IMR-90 (cell line): ENCODE measurements at regions not wholly inside any gene's neighbourhood (a gene's known extent, or its start where the extent isn't known, plus 50 kb on each side); places are given as distances from the start of the nearest gene placed in this dataset.

Source experiments
- ATAC-seq: fragments of 200-7000 bp; cut with Tn5 transposase; 2 replicates; pipeline ENCODE4 v1.9.1; 2020; ENCODE audit warnings: low read depth, mild to moderate bottlenecking, moderate library complexity
- BruUV-seq: library from RNA; stranded (reverse); fragments of 400-500 nt; replicated peaks from 2 replicates; lab custom pipeline; 2021; lab: Mats Ljungman, UMichigan
- CTCF ChIA-PET: fragments of 300-600 bp; formaldehyde crosslinking; extraction: SDS; loops from one replicate; lab custom pipeline; 2021; ENCODE audit warnings: antibody characterized with exemption; lab: Yijun Ruan, JAX
- POLR2A ChIA-PET: fragments of 300-600 bp; sonication (Branson Sonifier 250); formaldehyde crosslinking; loops from one replicate; lab custom pipeline; 2022; ENCODE audit warnings: antibody characterized with exemption; ENCODE audit not compliant: unreplicated experiment; lab: Charles Lee
- DNase-seq: peaks from one replicate; pipeline ENCODE4 v3.0.0; 2013
- H2AFZ ChIP-seq: replicated peaks from 2 replicates; pipeline ENCODE3; 2013; ENCODE audit warnings: low read length, mild to moderate bottlenecking; ENCODE audit not compliant: poor library complexity
- H2AK5ac ChIP-seq: 2 replicates; pipeline ENCODE4 v1.6.1; 2013; ENCODE audit warnings: low read depth, low read length, inconsistent platforms
- H2AK9ac ChIP-seq: replicated peaks from 2 replicates; pipeline ENCODE3; 2013; ENCODE audit warnings: mild to moderate bottlenecking, low read depth, low read length, moderate library complexity; ENCODE audit not compliant: poor library complexity
- H2BK120ac ChIP-seq: 2 replicates; pipeline ENCODE4 v1.6.1; 2013; ENCODE audit warnings: low read depth, low read length, inconsistent platforms
- H2BK15ac ChIP-seq: 3 replicates; pipeline ENCODE4 v1.6.1; 2013; ENCODE audit warnings: low read depth, low read length, inconsistent platforms
- H2BK20ac ChIP-seq: 2 replicates; pipeline ENCODE4 v1.6.1; 2013; ENCODE audit warnings: low read depth, mild to moderate bottlenecking, inconsistent platforms, low read length, moderate library complexity
- H2BK5ac ChIP-seq: 2 replicates; pipeline ENCODE4 v1.6.1; 2013; ENCODE audit warnings: mild to moderate bottlenecking, low read depth, low read length, inconsistent platforms; ENCODE audit not compliant: poor library complexity, severe bottlenecking
- H3K14ac ChIP-seq: replicated peaks from 2 replicates; pipeline ENCODE4 v1.6.1; 2013; ENCODE audit warnings: low read depth, low read length, inconsistent platforms
- H3K18ac ChIP-seq: 2 replicates; pipeline ENCODE4 v1.6.1; 2013; ENCODE audit warnings: low read depth, low read length, control low read depth
- H3K23ac ChIP-seq: 2 replicates; pipeline ENCODE4 v1.6.1; 2013; ENCODE audit warnings: low read depth, low read length, inconsistent platforms
- H3K27ac ChIP-seq: 2 replicates; pipeline ENCODE4 v1.5.1; 2013; ENCODE audit warnings: mild to moderate bottlenecking, control low read depth, low read length; ENCODE audit not compliant: insufficient read depth
- H3K27me3 ChIP-seq: 2 replicates; pipeline ENCODE4 v1.6.1; 2013; ENCODE audit warnings: low read length; ENCODE audit not compliant: control insufficient read depth, insufficient read depth
- H3K36me3 ChIP-seq: 2 replicates; pipeline ENCODE4 v1.6.1; 2013; ENCODE audit warnings: low read length, mixed read lengths; ENCODE audit not compliant: control insufficient read depth, insufficient read depth
- H3K4ac ChIP-seq: 2 replicates; pipeline ENCODE4 v1.6.1; 2013; ENCODE audit warnings: low read depth, low read length, inconsistent platforms
- H3K4me1 ChIP-seq: 2 replicates; pipeline ENCODE4 v1.6.1; 2013; ENCODE audit warnings: low read length, mixed read lengths; ENCODE audit not compliant: control insufficient read depth, insufficient read depth
- H3K4me2 ChIP-seq: 2 replicates; pipeline ENCODE4 v1.6.1; 2013; ENCODE audit warnings: low read depth, mild to moderate bottlenecking, control low read depth, low read length, moderate library complexity
- H3K4me3 ChIP-seq: 2 replicates; pipeline ENCODE4 v1.5.1; 2013; ENCODE audit warnings: low read depth, mild to moderate bottlenecking, control low read depth, low read length, moderate library complexity; ENCODE audit not compliant: insufficient read depth
- H3K56ac ChIP-seq: 2 replicates; pipeline ENCODE4 v1.6.1; 2013; ENCODE audit warnings: low read length, inconsistent platforms; ENCODE audit not compliant: insufficient read depth; ENCODE audit errors: extremely low read depth
- H3K79me1 ChIP-seq, 2 experiments: 2 replicates each; pipeline ENCODE4 v1.6.1; 2013; ENCODE audit warnings: low read length in 2 of 2, inconsistent platforms in 1 of 2, low read depth in 1 of 2
- H3K9ac ChIP-seq: 2 replicates; pipeline ENCODE4 v1.6.1; 2013; ENCODE audit warnings: low read depth, low read length, control low read depth
- H3K9me1 ChIP-seq: 2 replicates; pipeline ENCODE4 v1.6.1; 2013; ENCODE audit warnings: low read length, inconsistent platforms; ENCODE audit not compliant: insufficient read depth
- H3K9me3 ChIP-seq: 2 replicates; pipeline ENCODE4 v1.6.1; 2013; ENCODE audit warnings: low read length; ENCODE audit not compliant: control insufficient read depth, insufficient read depth
- H4K20me1 ChIP-seq: 2 replicates; pipeline ENCODE4 v1.6.1; 2013; ENCODE audit warnings: low read length, inconsistent platforms; ENCODE audit not compliant: insufficient read depth
- H4K5ac ChIP-seq: 2 replicates; pipeline ENCODE4 v1.6.1; 2013; ENCODE audit warnings: mild to moderate bottlenecking, low read depth, low read length, control low read depth
- H4K8ac ChIP-seq, 2 experiments: 2 replicates each; pipeline ENCODE4 v1.6.1; 2013; ENCODE audit warnings: low read depth in 2 of 2, low read length in 2 of 2, control low read depth in 1 of 2, inconsistent platforms in 1 of 2
- H4K91ac ChIP-seq: 2 replicates; pipeline ENCODE4 v1.6.1; 2013; ENCODE audit warnings: low read depth, low read length, inconsistent platforms; ENCODE audit not compliant: insufficient read depth
- BHLHE40 ChIP-seq: fragments of 150-350 bp; IDR thresholded peaks from 2 replicates; pipeline ENCODE4 v1.6.1; 2016; ENCODE audit warnings: mild to moderate bottlenecking, low read depth, low read length
- CEBPB ChIP-seq: IDR thresholded peaks from 2 replicates; pipeline ENCODE4 v1.6.1; 2012; ENCODE audit warnings: low read depth, low read length, improper control_type of control experiment
- CHD1 ChIP-seq: IDR thresholded peaks from 2 replicates; pipeline ENCODE4 v1.6.1; 2012; ENCODE audit warnings: low read depth, low read length, improper control_type of control experiment
- CTCF ChIP-seq: conservative IDR thresholded peaks from 2 replicates; pipeline ENCODE4 v1.5.1; 2012; ENCODE audit warnings: mild to moderate bottlenecking, low read depth, low read length, improper control_type of control experiment
- ELK1 ChIP-seq: fragments of 150-350 bp; IDR thresholded peaks from 2 replicates; pipeline ENCODE4 v1.6.1; 2016; ENCODE audit warnings: low read depth, mild to moderate bottlenecking, low read length, moderate library complexity, borderline replicate concordance
- FOS ChIP-seq: fragments of 150-350 bp; IDR thresholded peaks from 2 replicates; pipeline ENCODE4 v1.6.1; 2016; ENCODE audit warnings: low read depth, low read length
- MAFK ChIP-seq: IDR thresholded peaks from 2 replicates; pipeline ENCODE4 v1.6.1; 2012; ENCODE audit warnings: low read depth, low read length, improper control_type of control experiment
- MAZ ChIP-seq: IDR thresholded peaks from 2 replicates; pipeline ENCODE4 v1.6.1; 2012; ENCODE audit warnings: low read depth, mild to moderate bottlenecking, low read length, improper control_type of control experiment, moderate library complexity, borderline replicate concordance
- MXI1 ChIP-seq: IDR thresholded peaks from 2 replicates; pipeline ENCODE4 v1.6.1; 2012; ENCODE audit warnings: low read depth, mild to moderate bottlenecking, low read length, moderate library complexity, borderline replicate concordance
- POLR2A ChIP-seq: IDR thresholded peaks from 2 replicates; pipeline ENCODE4 v1.6.1; 2012; ENCODE audit warnings: mild to moderate bottlenecking, low read depth, low read length
- RAD21 ChIP-seq: IDR thresholded peaks from 2 replicates; pipeline ENCODE4 v1.6.1; 2012; ENCODE audit warnings: low read length, improper control_type of control experiment
- RFX5 ChIP-seq: IDR thresholded peaks from 2 replicates; pipeline ENCODE4 v1.8.0; 2012; ENCODE audit warnings: low read depth, mild to moderate bottlenecking, low read length, moderate library complexity
- SMC3 ChIP-seq: fragments of 150-350 bp; IDR thresholded peaks from 2 replicates; pipeline ENCODE4 v1.6.1; 2016; ENCODE audit warnings: low read depth, mild to moderate bottlenecking, antibody characterized with exemption, low read length, moderate library complexity
- WGBS, 2 experiments: methylation state at CpG; one replicate each; pipeline versions ENCODE4 v1.1.5 to v1.1.7; 2013; ENCODE audit warnings: missing lambda C conversion rate in 2 of 2; ENCODE audit not compliant: insufficient read length in 1 of 2; ENCODE audit errors: extremely low coverage in 2 of 2; 5-methylcytosine and 5-hydroxymethylcytosine counted together
- dilution Hi-C: fragments of 300-500 bp; cut with HindIII; formaldehyde crosslinking; loops from one replicate; pipeline ENCODE4 v1.14.3; 2018; ENCODE audit warnings: low sequenced_read_pairs; ENCODE audit not compliant: unreplicated experiment
- in situ Hi-C: fragments of 300-500 bp; cut with MboI; formaldehyde crosslinking; loops from 3 replicates; pipeline ENCODE4 v1.14.3; 2019; ENCODE audit warnings: low sequenced_read_pairs, inconsistent platforms, mixed read lengths
- intact Hi-C: fragments of 100-400 bp; cut with micrococcal nuclease; formaldehyde crosslinking; loops from 2 replicates; pipeline ENCODE4 v1.10.0; 2022

GRCh38 chrX:40526412-40526811, 54.4 kb upstream of the ATP6AP2 start:
- Histone ChIP-seq H3K18ac (no peak overlapping the region), H3K4ac (no peak overlapping the region), H3K4me1 (no peaks in the 10 kb centered on the region), H4K91ac (no peak overlapping the region), H3K9ac (no peak overlapping the region), H4K8ac (no peak overlapping the region), H3K27me3 (peaks cover 48% of the 10 kb centered on the region), H2AK5ac (no peak overlapping the region), H3K9me3 (no peaks in the 10 kb centered on the region), H2BK20ac (no peak overlapping the region), H4K5ac (no peak overlapping the region), H3K79me1 (no peaks in the 10 kb centered on the region), H3K14ac (no peak overlapping the region), H2AK9ac (no peak overlapping the region), H2BK15ac (no peak overlapping the region), H3K36me3 (no peaks in the 10 kb centered on the region), H2BK120ac (no peak overlapping the region), H3K56ac (no peak overlapping the region), H2AFZ (no peak overlapping the region), H2BK5ac (no peak overlapping the region), H3K23ac (no peak overlapping the region), H3K4me2 (no peak overlapping the region), H3K4me3 (no peak overlapping the region), H3K9me1 (no peaks in the 10 kb centered on the region), H4K20me1 (no peaks in the 10 kb centered on the region), H3K27ac (no peak overlapping the region)
- in situ Hi-C loops (no loop called here), intact Hi-C loops (no loop called here), dilution Hi-C loops (no loop called here)
- DNase-seq (no peak), ATAC-seq (no peak)
- POLR2A ChIA-PET = no interaction called here
- CTCF ChIA-PET = no interaction called here
- 72% methylated on average over 2 of the region's 2 CpGs; no CpG with 5 or more reads in 1 of the 2 experiments for WGBS, 2 experiments
- TF ChIP-seq ELK1 (no peak), FOS (no peak), CEBPB (no peak), MXI1 (no peak), RFX5 (no peak), SMC3 (no peak), POLR2A (no peak), CHD1 (no peak), BHLHE40 (no peak), MAZ (no peak), RAD21 (no peak), MAFK (no peak), CTCF (no peak)
- BruUV-seq = no TSS peak
